HG02763 (cell line): ENCODE measurements at regions not wholly inside any gene's neighbourhood (a gene's known extent, or its start where the extent isn't known, plus 50 kb on each side); places are given as distances from the start of the nearest gene placed in this dataset.

ENCODE experiments used
- ATAC-seq: cut with Tn5 transposase; IDR thresholded peaks from one replicate; pipeline ENCODE4 v1.9.1; 2021; ENCODE audit warnings: mild to moderate bottlenecking, moderate library complexity; ENCODE audit not compliant: unreplicated experiment

DNA sequence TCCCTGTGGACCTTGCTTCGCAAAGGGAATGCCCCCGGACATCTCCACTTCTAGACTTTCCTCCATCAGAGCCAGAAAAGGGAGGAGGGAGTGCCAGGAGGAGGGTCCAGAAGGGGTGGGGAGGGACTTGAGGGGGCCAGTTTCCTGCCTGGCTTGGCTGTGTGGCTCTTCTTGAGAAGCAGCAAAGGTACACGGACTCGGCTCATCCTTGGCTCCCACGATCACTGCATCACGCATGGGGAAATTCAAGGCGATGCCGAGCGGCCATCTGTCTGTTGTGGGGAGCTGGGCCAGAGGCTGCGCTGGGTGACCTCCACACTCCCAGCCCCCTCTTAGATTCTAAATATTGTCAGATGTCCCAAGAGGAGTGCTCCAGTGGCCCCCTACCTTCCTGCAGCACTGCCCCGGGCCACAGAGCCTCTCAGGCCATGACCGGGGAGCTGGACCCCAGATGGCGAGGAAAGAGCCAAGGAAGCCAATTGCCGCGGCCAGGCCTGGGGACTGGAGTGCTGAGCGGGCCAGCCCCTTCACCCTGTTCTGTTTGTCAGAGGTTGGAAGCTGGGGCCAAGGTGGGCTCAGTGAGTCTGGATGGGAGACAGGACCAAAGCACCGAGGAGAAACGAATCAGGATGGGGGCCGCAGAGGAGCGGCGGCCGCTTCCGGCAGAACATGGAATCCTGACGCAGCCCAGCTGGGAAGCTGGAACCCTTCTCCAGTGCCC, 104.5 kb downstream of the RBFOX3 start:
- ATAC-seq: no peak

DNA sequence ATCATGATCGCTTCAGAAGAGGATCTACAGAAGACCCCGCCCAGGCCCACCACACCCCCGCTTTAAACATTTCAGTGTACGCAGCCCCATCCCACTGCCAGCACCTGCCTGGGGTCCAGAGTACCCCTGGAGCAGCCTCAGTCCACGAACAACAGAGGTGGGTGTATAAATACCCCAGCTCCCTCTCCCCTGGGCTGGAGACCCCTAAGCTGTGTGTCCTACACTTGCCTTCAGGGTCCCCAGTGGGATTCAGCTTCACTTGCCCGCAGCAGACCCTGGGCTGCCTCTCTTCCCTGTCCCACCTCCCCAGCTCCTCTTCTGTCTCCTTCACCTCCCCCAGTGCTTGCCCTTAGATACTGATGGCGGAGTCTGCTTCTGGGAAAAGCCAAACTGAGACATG, 105.7 kb downstream of the RBFOX3 start:
- no peak for ATAC-seq

DNA sequence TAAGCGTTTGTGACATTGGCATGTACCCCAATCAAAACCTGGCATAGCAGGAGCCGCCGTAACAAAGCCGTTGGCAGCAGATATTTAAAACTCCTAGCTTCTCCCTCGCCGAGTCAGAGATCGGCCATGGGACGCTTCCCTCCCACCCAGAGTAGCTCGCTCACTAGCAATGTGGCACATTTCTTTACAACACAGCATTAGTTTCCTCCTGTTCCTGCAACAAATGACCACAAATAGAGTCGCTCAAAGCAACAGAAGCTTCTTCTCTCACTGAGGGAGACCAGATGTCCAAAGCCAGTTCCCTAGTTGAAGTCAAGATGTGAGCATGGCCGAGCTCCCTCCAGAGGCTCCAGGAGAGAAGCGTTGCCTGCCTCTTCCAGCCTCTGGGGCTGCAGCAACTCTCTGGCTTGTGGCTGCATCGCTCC, 106.7 kb downstream of the RBFOX3 start:
- ATAC-seq: no peak

DNA sequence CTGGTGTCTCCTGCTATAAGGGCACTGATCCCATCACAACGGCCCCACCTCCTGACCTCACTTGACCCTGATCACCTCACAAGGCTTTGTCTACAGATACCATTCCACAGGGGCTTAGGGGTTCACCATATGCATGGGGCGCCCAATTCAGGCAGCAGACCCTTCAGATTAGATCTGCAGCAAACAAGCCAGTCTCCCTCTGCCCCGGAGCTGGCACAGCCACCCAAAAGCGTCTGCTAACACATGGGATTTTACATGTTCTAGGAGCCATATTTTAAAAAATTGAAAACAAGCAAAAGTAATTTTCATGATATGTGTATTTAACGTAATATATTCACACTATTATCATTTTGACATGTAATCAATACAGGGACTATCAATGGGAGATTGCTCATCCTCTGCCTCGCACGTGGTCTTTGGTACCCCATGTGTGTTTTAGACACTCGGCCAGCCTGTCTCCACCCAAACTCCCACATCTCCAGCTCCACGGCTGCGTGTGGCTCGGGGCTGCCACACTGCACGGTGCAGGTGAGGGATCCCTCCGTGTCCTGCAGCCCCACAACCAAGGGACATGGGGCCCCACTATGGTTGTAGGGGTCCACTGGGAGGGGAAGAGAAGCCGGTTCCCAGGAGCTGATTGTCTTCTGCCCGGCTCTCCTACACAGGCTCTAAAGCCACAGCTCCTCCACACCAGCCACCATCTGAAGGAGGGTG, 107.6 kb downstream of the RBFOX3 start:
- ATAC-seq: no peak

DNA sequence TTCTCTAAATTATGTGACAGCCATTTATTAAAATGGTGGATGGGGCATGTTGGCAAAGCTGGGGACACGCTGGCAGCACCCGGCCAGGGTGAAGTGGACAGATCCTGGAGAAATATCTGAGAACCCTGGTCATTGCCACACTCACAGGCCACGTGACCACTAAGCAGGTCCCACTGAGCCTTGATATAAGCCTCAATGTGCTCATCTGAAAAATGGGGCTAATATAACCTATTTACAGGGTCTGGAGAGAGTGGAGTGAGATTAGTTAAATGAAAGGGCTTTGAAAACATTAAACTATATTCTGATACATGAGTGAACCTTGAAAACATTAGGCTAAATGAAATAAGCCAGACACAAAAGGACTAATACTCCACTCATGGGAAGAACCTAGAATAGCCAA, 108.9 kb downstream of the RBFOX3 start:
- ATAC-seq: no peak

DNA sequence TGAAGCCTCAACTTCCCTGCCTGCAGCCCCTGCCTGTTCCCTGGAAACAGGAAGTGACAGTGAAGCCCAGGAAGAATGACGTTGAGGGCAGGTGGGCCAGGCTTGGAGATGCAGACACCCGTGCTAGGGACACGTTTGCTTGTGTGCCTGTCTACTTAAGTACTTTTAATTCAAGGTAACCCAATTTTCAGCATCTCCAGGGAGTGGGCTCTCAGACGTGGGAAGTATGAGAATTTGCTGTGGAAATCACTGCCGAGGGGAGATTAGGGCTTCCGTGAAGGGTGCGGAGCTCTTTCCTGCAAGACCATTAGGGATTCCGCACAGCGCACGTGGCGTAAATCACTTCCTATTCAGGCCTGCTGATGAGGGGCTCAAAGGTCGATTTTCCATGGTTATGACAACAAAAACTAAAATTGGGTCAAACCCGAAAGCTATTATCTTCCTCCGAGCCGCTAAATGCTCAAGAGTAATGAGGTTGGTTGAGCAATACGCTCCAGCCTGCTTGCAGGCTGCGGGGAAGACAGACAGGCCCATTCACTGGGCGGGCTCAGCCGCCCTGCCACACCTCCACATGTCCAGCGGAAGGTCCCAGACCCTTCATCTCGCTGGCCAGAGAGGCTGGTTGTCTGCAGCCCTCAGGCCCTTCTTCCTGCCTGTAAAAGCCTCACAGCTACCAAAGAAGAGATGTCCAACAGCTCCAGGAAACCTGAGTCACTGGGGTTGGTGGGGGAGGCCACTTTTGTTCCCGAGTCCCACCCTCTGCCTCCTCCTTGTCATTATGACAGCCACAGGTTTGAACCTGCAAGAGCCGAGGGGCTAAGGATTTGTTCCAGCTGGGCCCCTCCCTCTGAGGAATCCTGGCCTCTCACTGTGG, 109.9 kb downstream of the RBFOX3 start:
- no peak for ATAC-seq

DNA sequence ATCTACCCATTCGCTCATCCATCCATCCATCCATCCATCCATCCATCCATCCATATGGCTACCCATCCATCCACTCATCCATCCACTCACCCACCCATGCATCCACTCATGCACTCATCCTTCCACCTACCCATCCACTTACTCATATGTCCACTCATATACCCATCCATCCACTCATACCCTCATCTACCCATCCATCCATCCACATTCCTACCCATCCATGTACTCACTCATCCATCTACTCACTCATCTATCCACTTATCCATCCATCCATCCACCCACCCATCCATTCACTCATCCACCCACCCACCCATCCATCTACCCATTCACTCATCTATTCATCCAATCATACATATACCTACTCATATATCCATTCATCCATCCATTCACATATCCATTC, 112.0 kb downstream of the RBFOX3 start:
- no peak for ATAC-seq

DNA sequence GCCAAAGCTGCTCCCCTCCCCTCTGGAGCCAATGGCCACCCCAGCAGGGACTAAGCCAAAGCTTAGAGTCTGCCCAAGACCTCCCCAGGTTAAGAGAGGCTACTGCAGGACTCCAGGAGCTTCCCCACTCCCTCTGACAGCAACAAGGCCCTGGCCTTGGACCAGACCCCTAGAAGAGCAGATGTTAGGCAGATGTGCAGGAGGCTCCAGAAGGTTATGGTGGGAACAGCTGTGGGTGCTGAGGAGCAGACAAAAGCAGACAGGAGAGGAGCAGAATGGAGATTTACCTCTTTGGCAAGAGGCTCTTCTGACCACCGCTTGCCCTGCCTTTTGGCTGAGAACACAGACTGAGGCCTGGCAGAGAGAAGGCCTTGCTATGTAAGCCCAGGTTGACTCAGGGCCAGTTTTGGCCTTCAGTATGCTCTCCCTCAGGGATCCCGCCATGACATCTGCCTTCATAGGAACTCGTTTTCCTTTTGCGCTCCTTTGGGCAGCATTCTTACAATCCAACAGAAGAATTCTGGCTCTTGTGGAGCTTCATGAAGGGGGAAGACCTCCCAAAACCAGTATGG, 113.0 kb downstream of the RBFOX3 start:
- no peak for ATAC-seq

DNA sequence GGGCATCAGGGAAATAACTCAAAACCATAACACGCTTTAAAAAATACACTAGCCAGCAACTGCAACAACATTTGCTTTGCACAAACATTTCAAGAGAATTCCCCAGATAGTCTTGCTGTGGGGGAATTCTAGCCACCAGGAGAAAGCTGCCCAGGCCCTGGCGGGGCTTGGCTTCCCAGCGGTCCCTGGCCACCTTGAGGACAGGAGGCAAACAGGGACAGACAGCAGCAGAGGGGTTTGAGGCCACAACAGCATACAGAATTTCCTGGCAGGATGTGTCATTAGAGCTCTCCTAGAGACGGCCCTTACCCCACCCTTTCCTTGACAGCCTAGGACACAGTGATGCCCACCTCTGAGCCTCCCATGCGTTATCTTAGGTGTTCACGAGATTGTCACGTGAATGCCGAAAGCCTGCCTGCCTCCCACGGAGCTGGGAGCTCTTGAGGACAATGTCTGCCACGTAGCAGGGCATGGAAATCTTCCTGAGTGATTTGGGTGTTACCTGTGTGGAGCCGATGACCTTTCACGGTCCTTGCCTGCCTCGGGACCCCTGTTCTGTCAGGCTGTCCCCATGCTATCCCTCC, 114.3 kb downstream of the RBFOX3 start:
- ATAC-seq: no peak

DNA sequence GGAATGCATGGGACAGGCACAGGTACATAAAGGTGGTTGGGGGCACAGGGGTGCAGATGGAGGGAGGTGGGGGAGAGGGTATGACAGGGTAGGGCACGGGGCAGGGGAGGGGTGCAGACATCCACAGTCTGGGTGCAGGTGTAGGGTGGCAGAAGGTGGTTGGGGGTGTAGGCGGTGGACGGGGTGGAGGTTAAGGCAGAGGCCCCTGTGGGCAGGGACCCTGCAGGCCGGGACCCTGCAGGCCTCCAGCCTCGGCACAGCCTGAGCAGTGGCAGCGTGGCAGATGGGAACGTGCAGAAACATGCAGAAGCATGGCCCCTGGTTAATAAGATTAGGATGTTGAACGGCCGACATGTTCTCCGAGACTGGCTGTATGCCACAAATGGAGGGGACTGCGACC, 115.2 kb downstream of the RBFOX3 start:
- ATAC-seq: no peak

DNA sequence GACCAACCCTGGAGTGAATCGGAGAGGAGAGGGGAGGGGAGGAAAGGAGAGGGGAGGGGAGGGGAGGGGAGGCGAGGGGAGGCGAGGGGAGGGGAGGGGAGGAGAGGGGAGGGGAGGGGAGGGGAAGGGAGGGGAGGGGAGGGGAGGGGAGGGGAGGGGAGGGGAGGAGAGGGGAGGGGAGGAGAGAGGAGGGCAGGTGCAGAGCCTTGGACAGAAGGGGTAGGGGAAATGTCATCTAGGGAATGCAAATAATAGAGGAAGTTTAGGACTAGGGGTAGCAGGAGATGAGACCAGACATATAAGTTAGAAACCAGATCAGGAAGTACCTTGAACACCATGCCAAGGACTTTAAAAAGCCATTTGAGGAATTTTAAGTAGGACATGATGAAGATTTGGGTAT, 119.8 kb downstream of the RBFOX3 start:
- ATAC-seq: no peak

DNA sequence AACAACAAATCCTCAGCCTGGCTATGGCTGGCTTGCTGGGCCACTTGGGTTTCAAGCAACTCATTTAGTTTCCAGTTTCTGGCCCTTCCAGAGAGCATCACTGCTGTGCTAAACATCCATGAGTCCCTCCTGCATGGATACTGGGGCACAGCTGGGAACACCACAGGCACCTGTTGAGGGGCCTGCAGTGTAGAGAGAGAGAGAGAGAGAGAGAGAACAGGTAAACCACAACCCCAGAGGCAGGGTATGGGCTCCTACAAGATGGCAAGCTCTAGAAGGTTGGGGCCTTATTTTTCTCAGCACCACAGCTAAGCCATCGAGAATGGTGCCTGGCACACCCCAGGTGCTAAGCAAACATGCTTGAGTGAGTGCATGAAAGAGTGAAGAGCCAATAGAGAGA, 120.3 kb downstream of the RBFOX3 start:
- no peak for ATAC-seq

DNA sequence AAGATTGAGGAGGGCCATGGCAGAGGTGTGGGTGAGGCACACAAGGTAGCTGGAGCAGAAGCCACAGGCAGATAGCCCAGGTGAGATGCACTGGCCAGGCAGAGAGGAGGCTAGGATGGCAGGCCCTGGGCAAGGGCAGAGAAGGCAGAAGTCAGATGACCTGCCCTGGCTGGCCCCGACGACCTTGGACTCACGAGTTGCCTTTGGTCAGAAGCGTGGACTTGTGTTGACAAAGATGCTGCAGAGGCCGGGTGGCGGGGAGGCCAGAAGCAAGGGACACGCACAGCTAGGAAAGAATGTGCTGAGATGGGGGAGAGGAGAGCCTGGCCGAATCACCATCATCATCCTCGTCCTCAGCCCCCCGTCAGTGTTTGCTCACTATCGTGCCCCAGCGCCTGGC, 123.7 kb downstream of the RBFOX3 start:
- no peak for ATAC-seq

DNA sequence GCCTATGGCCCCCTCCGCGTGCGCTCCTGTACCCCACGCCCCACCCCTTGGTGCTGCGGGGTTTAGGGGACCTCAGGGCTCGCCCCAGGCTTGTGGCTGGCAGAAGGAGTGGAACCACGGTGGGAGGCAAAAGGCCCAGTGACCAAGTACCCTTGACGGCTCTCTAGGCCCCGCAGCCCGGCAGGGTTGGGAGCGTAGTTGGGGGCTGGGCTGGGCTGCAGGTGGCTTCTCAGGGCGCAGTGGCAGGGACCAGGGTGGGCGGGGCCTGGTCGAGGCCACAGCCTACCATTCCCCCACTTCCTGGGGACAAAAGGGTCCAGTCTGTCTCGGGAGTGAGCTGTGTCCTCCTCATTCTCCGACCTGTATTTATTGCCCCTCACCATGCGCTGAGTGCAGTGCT, 124.9 kb downstream of the RBFOX3 start:
- ATAC-seq: no peak

DNA sequence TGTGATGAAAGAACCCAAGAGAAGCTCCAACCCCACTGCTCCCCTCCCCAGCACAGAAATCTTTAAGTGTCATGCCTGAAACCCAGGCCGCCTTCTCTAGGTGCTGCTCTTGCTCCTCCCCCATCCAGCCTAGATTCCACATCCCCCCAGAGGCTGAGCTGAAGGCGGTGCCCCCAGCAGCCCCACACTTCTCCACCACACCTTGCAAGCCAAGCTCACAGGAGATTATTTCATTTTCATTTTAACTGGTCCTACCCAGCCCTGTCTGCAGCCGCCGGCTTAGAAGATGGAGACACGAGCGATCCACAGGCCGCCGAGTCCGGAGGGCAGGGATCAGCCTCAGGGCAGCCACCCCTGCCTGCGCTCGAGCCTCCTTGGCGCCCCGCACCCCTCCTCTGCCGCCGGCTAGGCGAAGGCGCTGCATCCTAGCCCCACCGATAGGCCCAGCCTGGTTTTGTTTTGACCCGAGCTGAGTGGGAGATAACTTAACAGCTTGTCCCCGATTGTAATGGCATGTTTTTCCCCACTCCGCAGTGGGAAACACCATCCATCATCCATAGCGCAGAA, 125.3 kb downstream of the RBFOX3 start:
- ATAC-seq: no peak

DNA sequence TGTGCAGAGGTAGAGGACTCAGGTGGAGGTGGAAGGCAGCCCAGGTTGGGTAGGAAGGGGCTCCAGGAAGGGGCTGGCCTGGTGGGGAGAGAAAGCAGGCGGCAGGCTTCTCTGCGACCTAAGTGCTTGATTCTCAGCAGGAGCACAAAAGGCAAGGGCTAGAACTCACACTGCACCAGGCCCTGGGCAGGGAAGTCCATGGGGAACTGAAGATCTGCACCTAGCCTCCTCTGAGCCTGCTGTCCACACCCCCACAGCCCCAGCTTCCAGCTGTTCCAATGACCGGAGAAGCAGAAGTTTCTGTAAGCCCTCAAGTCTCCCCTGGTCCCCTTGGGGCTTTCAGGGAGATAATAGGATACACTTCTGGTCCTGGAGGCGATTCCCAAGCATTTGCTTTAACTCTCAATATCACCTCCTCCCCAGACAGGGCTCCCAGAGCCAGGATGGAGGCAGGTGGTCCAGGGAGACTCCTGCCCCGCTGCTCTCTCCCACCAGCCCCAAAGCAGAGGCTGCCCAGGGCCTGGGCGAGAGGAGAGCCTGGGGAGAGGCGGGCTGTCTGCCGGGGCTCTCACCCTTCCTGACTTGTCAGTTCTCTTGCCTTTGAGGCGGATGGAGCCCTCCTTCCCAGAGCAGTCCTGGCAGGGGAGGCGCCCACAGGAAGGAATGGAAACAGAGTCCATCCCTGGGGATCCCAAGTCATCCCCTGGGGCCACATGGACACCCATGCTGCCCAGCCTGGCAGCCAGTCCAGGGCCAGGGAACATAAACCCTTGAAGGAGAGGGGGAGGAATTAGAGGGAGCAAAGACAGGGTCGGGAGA, 126.0 kb downstream of the RBFOX3 start:
- no peak for ATAC-seq

DNA sequence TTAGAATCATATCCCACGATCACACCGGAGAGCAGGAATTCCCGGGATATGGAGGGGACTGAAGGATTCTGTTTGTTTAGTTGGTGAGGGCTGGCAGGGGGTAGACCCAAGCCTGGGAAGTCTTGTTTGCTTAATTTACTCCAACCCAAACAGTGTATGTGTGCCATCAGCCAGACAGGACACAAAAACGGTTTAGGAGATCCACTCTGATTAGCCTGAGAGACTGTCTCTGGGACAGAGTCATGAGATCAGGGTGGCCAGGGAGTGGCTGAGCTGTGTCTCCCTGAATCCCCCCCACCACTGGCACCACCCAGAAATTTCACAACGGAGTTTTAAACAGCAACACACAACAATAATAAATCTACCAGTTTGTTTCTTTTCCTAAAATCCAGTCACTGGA, 127.0 kb downstream of the RBFOX3 start:
- ATAC-seq: no peak

DNA sequence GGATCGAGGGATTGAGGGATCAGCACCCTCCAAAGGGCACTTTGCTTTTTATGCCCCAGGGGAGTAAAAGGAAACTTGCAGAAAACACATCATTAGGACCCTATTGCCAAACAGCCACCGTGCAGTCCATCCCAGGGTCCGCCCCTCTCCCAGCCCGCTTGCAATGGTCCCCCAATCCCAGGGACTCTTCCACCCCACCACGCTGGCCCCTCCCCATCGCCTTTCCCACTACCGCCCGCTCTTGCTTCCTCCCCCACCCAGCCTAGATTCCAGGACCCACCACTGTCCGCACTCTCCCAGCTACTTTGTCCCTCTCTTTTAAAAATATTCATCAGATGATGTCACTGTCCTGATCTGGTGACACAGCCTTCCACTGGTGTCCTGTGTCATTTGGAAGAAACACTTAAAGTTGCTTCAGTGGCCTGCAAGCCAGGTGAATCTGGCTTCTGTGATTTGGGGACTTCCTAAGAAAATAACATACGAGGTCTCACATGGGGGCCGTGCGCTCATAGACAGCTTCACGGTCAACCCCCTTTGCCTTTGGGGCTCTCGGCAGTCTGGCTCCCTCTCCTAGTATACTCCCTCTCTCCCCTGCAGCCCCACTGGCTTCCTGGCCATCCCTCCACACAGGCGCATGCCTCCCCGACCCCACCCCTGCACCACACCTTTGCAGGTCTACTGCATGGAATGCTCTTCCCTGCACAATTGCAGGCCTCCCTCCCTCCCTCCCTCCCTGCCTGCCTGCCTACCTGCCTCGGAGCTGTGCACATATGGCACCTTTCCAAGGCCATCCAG, 127.9 kb downstream of the RBFOX3 start:
- ATAC-seq: no peak

DNA sequence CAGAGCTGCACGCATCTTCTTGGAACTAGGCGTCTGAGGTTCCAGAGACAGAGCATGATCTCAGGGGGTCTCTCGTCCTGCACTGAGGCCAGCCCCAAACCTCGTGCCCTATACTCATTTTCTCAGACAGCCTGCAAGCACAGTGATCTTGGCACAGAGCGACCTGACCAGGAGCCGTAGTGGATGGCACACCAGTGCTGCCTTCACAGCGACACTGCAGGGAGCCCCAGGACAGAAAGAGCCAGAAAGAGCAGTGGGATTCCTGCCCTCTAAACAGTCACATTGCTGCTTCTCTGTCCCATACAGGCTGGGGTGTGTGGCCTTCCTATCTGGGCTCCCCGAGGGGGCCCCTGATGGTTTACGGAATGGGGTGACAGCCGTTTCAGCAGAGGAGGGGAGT, 131.0 kb downstream of the RBFOX3 start:
- ATAC-seq: no peak
